Activated naive CD8-positive, alpha-beta T cell treated with anti-CD3 and anti-CD28 coated beads, Interleukin-2, amount 10 ng/mL, durations not matched to agents 7 days and 5 days (primary cell): ENCODE measurements at regions not wholly inside any gene's neighbourhood (a gene's known extent, or its start where the extent isn't known, plus 50 kb on each side); places are given as distances from the start of the nearest gene placed in this dataset.

Experiments used
- ATAC-seq: fragments of 150-1000 bp; cut with Tn5 transposase; one replicate; pipeline ENCODE4 v1.10.0; 2021; ENCODE audit warnings: low read depth, moderate library complexity
- POLR2A ChIA-PET: fragments of 350-600 bp; sonication (Branson Sonifier 250); formaldehyde crosslinking; loops from one replicate; lab custom pipeline; 2021; ENCODE audit warnings: antibody characterized with exemption; lab: Charles Lee
- DNase-seq: peaks from one replicate; pipeline ENCODE4 v3.0.0; 2021
- H3K27ac Mint-ChIP-seq: one replicate; pipeline ENCODE4 v1.8.0; 2022; ENCODE audit warnings: mild to moderate bottlenecking, mixed read lengths
- H3K27me3 Mint-ChIP-seq: one replicate; pipeline ENCODE4 v1.8.0; 2022; ENCODE audit warnings: mild to moderate bottlenecking, moderate library complexity, mixed read lengths
- H3K36me3 Mint-ChIP-seq: one replicate; pipeline ENCODE4 v1.8.0; 2021; ENCODE audit warnings: mild to moderate bottlenecking, mixed read lengths
- H3K4me1 Mint-ChIP-seq: one replicate; pipeline ENCODE4 v1.8.0; 2021; ENCODE audit warnings: mixed read lengths
- H3K4me3 Mint-ChIP-seq: one replicate; pipeline ENCODE4 v1.8.0; 2022; ENCODE audit warnings: mild to moderate bottlenecking, moderate library complexity, mixed read lengths
- H3K9me3 Mint-ChIP-seq: one replicate; pipeline ENCODE4 v1.8.0; 2021; ENCODE audit warnings: mixed read lengths

GRCh38 chr19:32206065-32206464, 139.3 kb upstream of the ZNF507 start:
- POLR2A ChIA-PET: no interaction called here
- no peak for DNase-seq
- Mint-ChIP-seq H3K9me3 (peaks cover 8% of the 10 kb centered on the region), H3K4me3 (no peak overlapping the region), H3K27me3 (peaks cover 3% of the 10 kb centered on the region), H3K36me3 (no peaks in the 10 kb centered on the region), H3K27ac (no peak overlapping the region), H3K4me1 (peaks cover 7% of the 10 kb centered on the region)
- ATAC-seq: no peak

GRCh38 chr19:32208060-32208459, 137.3 kb upstream of the ZNF507 start:
- Mint-ChIP-seq H3K4me1 (no peaks in the 10 kb centered on the region), H3K4me3 (no peak overlapping the region), H3K27me3 (peaks cover 8% of the 10 kb centered on the region), H3K36me3 (no peaks in the 10 kb centered on the region), H3K9me3 (peaks cover 10% of the 10 kb centered on the region), H3K27ac (no peak overlapping the region)
- POLR2A ChIA-PET: no interaction called here
- DNase-seq: no peak
- ATAC-seq: no peak

GRCh38 chr19:32219392-32219791, 126.0 kb upstream of the ZNF507 start:
- Mint-ChIP-seq H3K36me3 (no peaks in the 10 kb centered on the region), H3K4me3 (no peak overlapping the region), H3K9me3 (no peaks in the 10 kb centered on the region), H3K27me3 (peaks cover 26% of the 10 kb centered on the region), H3K4me1 (peaks cover 8% of the 10 kb centered on the region), H3K27ac (no peak overlapping the region)
- ATAC-seq (no peak), DNase-seq (no peak)
- POLR2A ChIA-PET: no interaction called here

- Mint-ChIP-seq H3K4me3 (no peak overlapping the region), H3K9me3 (no peaks in the 10 kb centered on the region), H3K36me3 (no peaks in the 10 kb centered on the region), H3K4me1 (peaks cover 9% of the 10 kb centered on the region), H3K27ac (no peak overlapping the region), H3K27me3 (peaks cover 29% of the 10 kb centered on the region)
- POLR2A ChIA-PET: no interaction called here
- ATAC-seq: no peak
- no peak for DNase-seq
Observed at GRCh38 chr19:32219881-32220472, 125.4 kb upstream of the ZNF507 start.

- H3K27me3 Mint-ChIP-seq: peaks cover 37% of the 10 kb centered on the region
Observed at GRCh38 chr19:32220951-32221350, 124.5 kb upstream of the ZNF507 start.

GRCh38 chr19:32222556-32222955, 122.9 kb upstream of the ZNF507 start:
- POLR2A ChIA-PET: no interaction called here
- ATAC-seq (no peak), DNase-seq (no peak)
- Mint-ChIP-seq H3K4me1 (peaks cover 9% of the 10 kb centered on the region), H3K4me3 (no peak overlapping the region), H3K9me3 (no peaks in the 10 kb centered on the region), H3K27me3 (peaks cover 41% of the 10 kb centered on the region), H3K36me3 (no peaks in the 10 kb centered on the region), H3K27ac (no peak overlapping the region)

More at GRCh38 chr19:32220951-32221350, 124.5 kb upstream of the ZNF507 start:
- peaks cover 9% of the 10 kb centered on the region for H3K4me1 Mint-ChIP-seq
- no peak overlapping the region for H3K27ac Mint-ChIP-seq
- DNase-seq: no peak
- ATAC-seq: no peak
- no peaks in the 10 kb centered on the region for H3K9me3 Mint-ChIP-seq
- POLR2A ChIA-PET: no interaction called here
- no peak overlapping the region for H3K4me3 Mint-ChIP-seq
- H3K36me3 Mint-ChIP-seq: no peaks in the 10 kb centered on the region

GRCh38 chr19:32223106-32223505, 122.3 kb upstream of the ZNF507 start:
- H3K9me3 Mint-ChIP-seq: no peaks in the 10 kb centered on the region
- ATAC-seq (no peak), DNase-seq (no peak)
- H3K4me3 Mint-ChIP-seq: peak overlapping the region; percentile 39
- peaks cover 41% of the 10 kb centered on the region for H3K27me3 Mint-ChIP-seq
- H3K36me3 Mint-ChIP-seq: no peaks in the 10 kb centered on the region
- no peak overlapping the region for H3K27ac Mint-ChIP-seq
- peaks cover 9% of the 10 kb centered on the region for H3K4me1 Mint-ChIP-seq
- POLR2A ChIA-PET: no interaction called here

- no peaks in the 10 kb centered on the region for H3K9me3 Mint-ChIP-seq
- H3K27ac Mint-ChIP-seq: no peak overlapping the region
- DNase-seq (peak; percentile 33), ATAC-seq (no peak)
- H3K4me1 Mint-ChIP-seq: peaks cover 9% of the 10 kb centered on the region
- peaks cover 41% of the 10 kb centered on the region for H3K27me3 Mint-ChIP-seq
- POLR2A ChIA-PET: no interaction called here
- H3K36me3 Mint-ChIP-seq: no peaks in the 10 kb centered on the region
- H3K4me3 Mint-ChIP-seq: no peak overlapping the region
Observed at GRCh38 chr19:32223595-32224370, 121.6 kb upstream of the ZNF507 start.

GRCh38 chr19:32224371-32225244, 120.8 kb upstream of the ZNF507 start:
- H3K4me1 Mint-ChIP-seq: peaks cover 9% of the 10 kb centered on the region
- peak; percentile 61 for ATAC-seq
- H3K9me3 Mint-ChIP-seq: no peaks in the 10 kb centered on the region
- peaks cover 41% of the 10 kb centered on the region for H3K27me3 Mint-ChIP-seq
- peak overlapping the region; percentile 71 for H3K4me3 Mint-ChIP-seq
- POLR2A ChIA-PET: no interaction called here
- H3K27ac Mint-ChIP-seq: no peak overlapping the region
- H3K36me3 Mint-ChIP-seq: no peaks in the 10 kb centered on the region
- peak; percentile 79 for DNase-seq

GRCh38 chr19:32227561-32228165, 117.7 kb upstream of the ZNF507 start:
- Mint-ChIP-seq H3K4me1 (peaks cover 9% of the 10 kb centered on the region), H3K27ac (no peak overlapping the region), H3K9me3 (no peaks in the 10 kb centered on the region), H3K36me3 (no peaks in the 10 kb centered on the region), H3K4me3 (no peak overlapping the region), H3K27me3 (peaks cover 28% of the 10 kb centered on the region)
- DNase-seq: no peak
- no peak for ATAC-seq
- POLR2A ChIA-PET: no interaction called here

GRCh38 chr19:32230441-32230840, 115.0 kb upstream of the ZNF507 start:
- POLR2A ChIA-PET: no interaction called here
- Mint-ChIP-seq H3K27me3 (peaks cover 11% of the 10 kb centered on the region), H3K36me3 (no peaks in the 10 kb centered on the region), H3K9me3 (no peaks in the 10 kb centered on the region), H3K4me3 (no peak overlapping the region), H3K27ac (no peak overlapping the region), H3K4me1 (no peaks in the 10 kb centered on the region)
- DNase-seq: no peak
- ATAC-seq: no peak

- DNase-seq (no peak), ATAC-seq (no peak)
- POLR2A ChIA-PET: no interaction called here
- no peak overlapping the region for H3K27ac Mint-ChIP-seq
- H3K4me3 Mint-ChIP-seq: no peak overlapping the region
- peaks cover 10% of the 10 kb centered on the region for H3K27me3 Mint-ChIP-seq
- H3K9me3 Mint-ChIP-seq: no peaks in the 10 kb centered on the region
- no peaks in the 10 kb centered on the region for H3K36me3 Mint-ChIP-seq
- no peaks in the 10 kb centered on the region for H3K4me1 Mint-ChIP-seq
Observed at GRCh38 chr19:32231020-32231419, 114.4 kb upstream of the ZNF507 start.

- Mint-ChIP-seq H3K27me3 (peaks cover 7% of the 10 kb centered on the region), H3K9me3 (no peaks in the 10 kb centered on the region), H3K4me3 (no peak overlapping the region), H3K27ac (no peak overlapping the region), H3K4me1 (no peaks in the 10 kb centered on the region), H3K36me3 (no peaks in the 10 kb centered on the region)
- ATAC-seq (no peak), DNase-seq (no peak)
- POLR2A ChIA-PET: no interaction called here
Observed at GRCh38 chr19:32231691-32232090, 113.7 kb upstream of the ZNF507 start.
